Activated naive CD8-positive, alpha-beta T cell treated with anti-CD3 and anti-CD28 coated beads, Interleukin-2, amount 10 ng/mL, durations not matched to agents 7 days and 5 days (primary cell): ENCODE measurements at regions not wholly inside any gene's neighbourhood (a gene's known extent, or its start where the extent isn't known, plus 50 kb on each side); places are given as distances from the start of the nearest gene placed in this dataset.

Source experiments
- ATAC-seq: fragments of 150-1000 bp; cut with Tn5 transposase; one replicate; pipeline ENCODE4 v1.10.0; 2021; ENCODE audit warnings: low read depth, moderate library complexity
- POLR2A ChIA-PET: fragments of 350-600 bp; sonication (Branson Sonifier 250); formaldehyde crosslinking; loops from one replicate; lab custom pipeline; 2021; ENCODE audit warnings: antibody characterized with exemption; lab: Charles Lee
- DNase-seq: peaks from one replicate; pipeline ENCODE4 v3.0.0; 2021
- H3K27ac Mint-ChIP-seq: one replicate; pipeline ENCODE4 v1.8.0; 2022; ENCODE audit warnings: mild to moderate bottlenecking, mixed read lengths
- H3K27me3 Mint-ChIP-seq: one replicate; pipeline ENCODE4 v1.8.0; 2022; ENCODE audit warnings: mild to moderate bottlenecking, moderate library complexity, mixed read lengths
- H3K36me3 Mint-ChIP-seq: one replicate; pipeline ENCODE4 v1.8.0; 2021; ENCODE audit warnings: mild to moderate bottlenecking, mixed read lengths
- H3K4me1 Mint-ChIP-seq: one replicate; pipeline ENCODE4 v1.8.0; 2021; ENCODE audit warnings: mixed read lengths
- H3K4me3 Mint-ChIP-seq: one replicate; pipeline ENCODE4 v1.8.0; 2022; ENCODE audit warnings: mild to moderate bottlenecking, moderate library complexity, mixed read lengths
- H3K9me3 Mint-ChIP-seq: one replicate; pipeline ENCODE4 v1.8.0; 2021; ENCODE audit warnings: mixed read lengths

DNA sequence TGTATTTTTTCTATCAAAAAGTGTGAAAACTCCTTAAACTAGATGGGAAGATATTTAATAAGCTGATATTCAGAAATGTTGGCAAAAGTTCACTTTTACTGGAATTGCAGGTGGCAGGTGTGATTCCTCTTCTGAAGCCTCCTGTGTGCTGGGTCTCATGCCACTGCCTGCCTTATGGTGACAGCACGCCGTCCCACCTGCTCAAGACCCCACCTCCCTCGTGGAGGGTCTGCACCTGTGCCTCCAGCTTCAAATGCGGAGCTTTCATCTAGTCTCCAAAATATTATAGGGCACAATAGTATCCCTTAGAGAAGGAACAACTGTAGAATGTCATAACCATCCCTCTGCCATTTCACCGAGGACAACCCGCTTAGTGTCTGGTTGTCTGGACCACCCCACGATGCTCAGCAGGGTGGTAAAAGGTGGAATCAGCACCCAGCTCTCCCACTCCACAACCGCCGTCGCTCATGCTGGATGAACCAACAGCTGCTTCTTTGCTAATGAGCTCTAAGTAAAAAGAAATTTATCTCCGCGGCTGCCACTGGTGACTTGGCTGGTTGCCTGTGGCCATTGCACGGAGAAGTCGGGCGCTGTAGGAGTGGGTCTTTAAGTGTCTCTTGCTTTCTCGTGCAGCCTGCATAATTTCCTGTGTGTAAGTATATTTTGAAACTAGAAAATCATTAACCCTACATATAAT is 119.3 kb upstream of the TCERG1L start:
- no peak for ATAC-seq
- no peaks in the 10 kb centered on the region for H3K36me3 Mint-ChIP-seq
- DNase-seq, result no peak
- H3K27me3 Mint-ChIP-seq, result peaks cover 2% of the 10 kb centered on the region
- POLR2A ChIA-PET, result no interaction called here
- H3K27ac Mint-ChIP-seq, result no peak overlapping the region
- H3K9me3 Mint-ChIP-seq, result no peaks in the 10 kb centered on the region
- no peak overlapping the region for H3K4me3 Mint-ChIP-seq
- H3K4me1 Mint-ChIP-seq, result no peaks in the 10 kb centered on the region

DNA sequence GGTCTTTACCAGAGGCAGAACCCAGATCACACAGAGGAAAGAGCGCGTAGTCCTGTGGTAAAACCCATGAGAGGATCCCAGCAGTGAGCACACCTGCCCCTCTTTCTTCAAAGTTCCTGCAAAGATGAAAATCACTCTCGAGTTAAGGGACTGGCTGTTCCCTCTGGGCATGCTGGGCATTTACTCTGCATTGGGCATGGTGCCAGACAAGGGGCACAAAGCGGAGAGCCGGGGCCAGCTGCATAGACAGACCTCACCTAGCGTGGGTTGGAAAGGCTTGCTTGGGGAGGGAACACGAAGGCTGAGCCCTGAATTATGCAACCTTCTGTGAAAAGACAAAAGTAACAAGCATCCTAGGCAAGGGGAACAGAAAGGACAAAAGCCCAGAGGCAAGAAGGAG is 120.0 kb upstream of the TCERG1L start:
- ATAC-seq, result no peak
- no peak for DNase-seq
- peaks cover 2% of the 10 kb centered on the region for H3K27me3 Mint-ChIP-seq

DNA sequence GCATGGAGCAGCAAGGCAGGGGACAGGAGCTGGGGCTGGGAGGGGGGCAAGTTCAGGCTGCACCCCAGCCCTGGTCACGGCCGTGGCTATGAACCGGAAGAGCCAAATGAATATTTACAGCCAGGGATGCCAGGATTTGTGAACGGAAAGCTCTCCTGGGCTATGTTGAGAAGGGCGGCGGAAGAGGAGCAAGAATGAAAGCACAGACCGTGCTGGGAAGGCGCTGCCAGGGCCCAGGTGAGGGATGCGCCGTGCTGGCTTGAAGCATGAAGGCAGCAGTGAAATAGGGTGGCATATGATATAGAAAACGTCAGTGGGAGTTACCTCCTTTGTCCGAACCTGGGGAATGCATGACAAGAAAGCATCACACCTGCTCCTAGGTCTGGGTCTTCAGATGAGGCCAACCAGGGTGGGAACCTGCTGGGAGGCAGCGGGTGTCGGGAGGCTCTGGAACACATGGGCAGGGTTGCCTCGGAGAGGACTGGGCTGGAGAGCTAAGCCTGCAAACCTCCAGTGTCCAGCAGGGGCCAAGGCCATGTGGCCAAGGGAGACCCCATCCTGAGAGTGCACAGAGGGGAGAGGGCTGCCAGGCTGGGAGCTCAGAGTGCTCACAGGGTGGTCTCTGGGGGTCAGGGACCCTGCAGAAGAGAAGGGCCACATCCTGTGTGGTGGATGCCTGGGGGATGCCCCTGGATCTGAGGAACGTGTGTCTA is 120.6 kb upstream of the TCERG1L start:
- Mint-ChIP-seq H3K9me3 (no peaks in the 10 kb centered on the region), H3K4me1 (no peaks in the 10 kb centered on the region), H3K4me3 (no peak overlapping the region), H3K27me3 (peaks cover 2% of the 10 kb centered on the region), H3K27ac (no peak overlapping the region), H3K36me3 (no peaks in the 10 kb centered on the region)
- POLR2A ChIA-PET, result no interaction called here
- DNase-seq (no peak), ATAC-seq (no peak)

More for the DNA sequence above, 120.0 kb upstream of the TCERG1L start:
- Mint-ChIP-seq H3K4me3 (no peak overlapping the region), H3K9me3 (no peaks in the 10 kb centered on the region), H3K36me3 (no peaks in the 10 kb centered on the region), H3K27ac (no peak overlapping the region), H3K4me1 (no peaks in the 10 kb centered on the region)
- POLR2A ChIA-PET, result no interaction called here

DNA sequence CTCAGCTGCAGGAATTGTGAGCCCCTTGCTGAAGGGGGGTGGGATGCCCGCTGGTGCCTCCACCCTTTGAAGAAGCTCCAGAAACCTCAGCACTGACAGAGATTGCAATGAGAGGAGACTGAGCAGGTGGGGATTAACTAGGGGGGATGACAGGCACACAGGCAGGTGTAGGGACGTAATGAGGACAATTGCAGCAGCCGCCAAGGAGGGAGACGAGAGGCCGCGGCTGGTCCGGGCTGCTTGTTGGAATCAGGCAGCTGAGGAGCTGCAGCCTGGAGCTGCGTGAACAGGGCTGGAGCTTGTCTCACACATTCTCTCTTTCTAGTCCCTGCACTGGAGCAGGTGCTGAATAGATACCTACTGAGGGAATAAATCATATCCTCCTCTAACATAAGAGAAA is 122.0 kb upstream of the TCERG1L start:
- no peak overlapping the region for H3K27ac Mint-ChIP-seq
- ATAC-seq, result no peak
- H3K36me3 Mint-ChIP-seq, result no peaks in the 10 kb centered on the region
- peaks cover 1% of the 10 kb centered on the region for H3K27me3 Mint-ChIP-seq
- DNase-seq, result no peak
- no peaks in the 10 kb centered on the region for H3K4me1 Mint-ChIP-seq
- no peak overlapping the region for H3K4me3 Mint-ChIP-seq
- POLR2A ChIA-PET, result no interaction called here
- no peaks in the 10 kb centered on the region for H3K9me3 Mint-ChIP-seq

DNA sequence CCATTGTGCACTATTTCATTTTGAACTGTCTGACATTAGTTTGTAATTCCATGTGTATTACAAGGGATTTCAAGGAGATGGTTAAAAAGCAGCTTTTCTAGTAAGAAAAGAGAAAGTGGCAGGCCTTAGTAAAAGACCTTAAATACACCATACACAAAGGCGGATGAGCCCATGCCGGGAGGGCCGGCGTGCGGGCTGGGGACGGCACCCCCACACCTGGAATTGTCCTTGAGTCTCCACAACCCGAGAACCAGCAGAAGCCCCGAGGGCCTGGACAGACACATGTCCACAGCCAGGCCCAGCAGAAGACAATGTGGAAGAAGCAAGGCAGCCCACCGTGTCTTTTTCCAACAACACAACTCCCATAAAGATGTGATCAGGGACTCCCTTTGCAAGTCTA is 123.7 kb upstream of the TCERG1L start:
- H3K27me3 Mint-ChIP-seq, result no peaks in the 10 kb centered on the region
- H3K4me3 Mint-ChIP-seq, result no peak overlapping the region
- POLR2A ChIA-PET, result no interaction called here
- no peak for DNase-seq
- H3K27ac Mint-ChIP-seq, result no peak overlapping the region
- no peaks in the 10 kb centered on the region for H3K36me3 Mint-ChIP-seq
- no peaks in the 10 kb centered on the region for H3K9me3 Mint-ChIP-seq
- no peak for ATAC-seq
- no peaks in the 10 kb centered on the region for H3K4me1 Mint-ChIP-seq

DNA sequence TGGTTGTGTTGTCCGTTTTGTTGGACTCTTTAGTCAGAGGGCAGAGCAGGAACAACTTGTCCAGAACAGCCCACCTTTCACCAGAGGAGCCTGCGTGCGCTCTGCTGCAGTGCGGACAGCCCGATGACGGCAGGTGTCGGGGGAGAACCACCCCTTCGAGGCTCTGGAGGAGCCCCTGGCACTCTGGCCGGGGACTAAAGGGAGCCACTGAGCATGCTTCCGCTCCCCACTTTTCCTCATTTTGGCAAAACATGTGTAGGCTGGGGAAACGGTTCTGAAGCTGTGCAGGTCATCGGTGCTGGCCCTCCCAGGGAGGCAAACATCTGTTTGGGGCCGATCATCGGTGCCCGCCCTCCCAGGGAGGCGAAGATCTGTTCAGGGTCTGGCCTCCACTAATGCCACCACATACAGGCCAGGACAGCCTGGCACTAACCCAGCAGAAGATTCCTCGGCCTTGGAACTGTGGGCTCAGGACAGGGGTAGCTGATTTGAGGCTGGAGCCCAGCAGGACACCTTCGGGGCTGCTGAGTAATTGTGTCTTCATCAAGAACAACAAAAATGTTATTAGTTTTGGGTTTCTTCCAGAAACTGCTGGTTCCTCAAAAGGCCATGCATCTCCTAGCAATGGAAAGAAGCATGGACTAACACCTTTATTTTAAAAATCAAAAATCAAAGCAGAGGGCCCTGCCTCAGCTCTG is 124.4 kb upstream of the TCERG1L start:
- Mint-ChIP-seq H3K27ac (no peak overlapping the region), H3K27me3 (peaks cover under 1% of the 10 kb centered on the region)

DNA sequence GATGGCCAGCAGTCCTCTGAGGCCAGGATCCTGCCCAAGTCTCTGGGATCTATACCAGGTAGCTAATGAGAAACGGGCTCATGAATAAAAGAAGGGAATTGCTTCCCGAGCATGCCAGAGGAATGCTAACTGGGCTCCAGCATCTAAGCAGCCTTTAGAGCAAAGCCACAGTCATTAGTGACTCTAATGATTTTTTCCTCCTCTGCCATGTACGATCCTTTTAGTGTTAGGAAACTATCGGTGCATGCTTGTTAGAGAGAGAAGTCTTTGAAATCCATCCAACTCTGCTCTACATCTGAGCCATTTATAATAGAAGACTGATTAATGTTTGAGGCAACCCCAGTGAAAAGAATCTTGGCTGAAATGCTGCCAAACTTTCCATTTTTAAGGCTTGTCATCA is 124.9 kb upstream of the TCERG1L start:
- POLR2A ChIA-PET, result no interaction called here
- no peaks in the 10 kb centered on the region for H3K9me3 Mint-ChIP-seq
- H3K36me3 Mint-ChIP-seq, result no peaks in the 10 kb centered on the region
- no peaks in the 10 kb centered on the region for H3K4me1 Mint-ChIP-seq
- peaks cover 2% of the 10 kb centered on the region for H3K27me3 Mint-ChIP-seq
- no peak overlapping the region for H3K4me3 Mint-ChIP-seq
- DNase-seq, result no peak
- no peak for ATAC-seq
- no peak overlapping the region for H3K27ac Mint-ChIP-seq

More for the DNA sequence above, 124.4 kb upstream of the TCERG1L start:
- DNase-seq (no peak), ATAC-seq (no peak)
- Mint-ChIP-seq H3K36me3 (no peaks in the 10 kb centered on the region), H3K4me1 (no peaks in the 10 kb centered on the region), H3K4me3 (no peak overlapping the region), H3K9me3 (no peaks in the 10 kb centered on the region)
- POLR2A ChIA-PET, result no interaction called here

DNA sequence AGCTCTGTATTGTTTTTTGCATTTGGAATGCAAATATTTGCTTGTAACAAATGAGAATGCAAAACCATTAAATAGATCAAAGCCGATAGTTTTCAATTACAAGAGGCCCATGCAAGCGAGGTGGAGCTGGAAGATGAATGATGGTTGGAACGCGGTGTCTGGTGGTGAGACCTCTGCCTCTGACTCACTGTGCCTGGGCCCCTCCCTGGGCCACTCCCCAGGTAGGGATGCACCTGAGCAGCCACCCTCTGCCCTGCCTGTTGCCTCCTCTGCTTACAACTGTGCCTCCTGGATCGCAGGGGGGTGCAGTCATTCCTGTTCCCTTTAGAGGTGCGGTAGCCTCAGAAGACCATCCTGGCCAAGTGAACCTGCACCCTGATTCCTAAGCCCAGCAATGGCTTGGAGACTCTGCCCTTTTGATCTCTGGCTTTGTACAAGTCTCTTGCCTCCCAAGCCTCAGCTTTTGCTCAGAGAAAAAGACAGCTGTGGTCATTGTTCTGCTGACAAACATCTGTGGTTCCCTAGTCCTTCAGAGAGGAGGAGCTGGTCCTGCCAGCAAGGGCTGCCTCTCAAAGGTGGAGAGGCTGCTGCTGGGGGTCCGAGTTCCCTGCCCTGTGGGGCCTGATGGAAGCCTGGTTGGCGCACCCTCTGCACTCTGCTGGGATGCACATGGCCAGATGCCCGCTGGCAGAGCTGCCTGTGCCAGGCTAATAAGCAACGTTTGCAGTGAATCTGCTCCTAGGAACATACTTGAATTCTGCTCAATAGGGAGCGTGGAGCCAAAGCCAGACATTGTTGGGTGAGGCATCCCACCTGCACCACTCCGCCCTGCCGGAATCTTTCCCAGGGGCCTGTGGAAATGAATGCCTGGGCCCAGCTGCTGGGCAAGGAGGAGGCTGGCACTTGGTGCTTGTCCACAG is 126.3 kb upstream of the TCERG1L start:
- DNase-seq (no peak), ATAC-seq (no peak)
- Mint-ChIP-seq H3K4me1 (no peaks in the 10 kb centered on the region), H3K27me3 (peaks cover 2% of the 10 kb centered on the region), H3K4me3 (no peak overlapping the region), H3K36me3 (no peaks in the 10 kb centered on the region), H3K27ac (no peak overlapping the region), H3K9me3 (no peaks in the 10 kb centered on the region)
- POLR2A ChIA-PET, result no interaction called here

DNA sequence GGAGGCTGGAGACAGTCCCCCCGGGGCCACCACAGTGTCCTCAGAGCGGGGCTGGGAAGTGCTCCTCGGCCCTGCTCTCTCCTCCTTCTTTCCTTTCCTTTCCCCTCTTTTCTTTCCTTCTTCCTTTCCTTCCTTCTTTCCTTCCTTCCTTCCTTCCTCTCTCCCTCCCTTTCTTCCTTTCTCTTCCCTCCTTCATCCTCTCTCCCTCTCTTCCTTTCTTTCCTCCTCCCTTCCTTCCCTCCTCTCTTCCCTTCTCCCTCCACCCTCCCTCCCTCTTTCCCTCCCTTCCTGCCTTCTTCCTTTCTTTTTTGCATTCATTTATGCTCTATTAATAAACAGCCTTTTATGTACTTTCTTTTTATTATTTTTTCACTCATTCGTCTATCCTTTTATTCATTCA is 127.1 kb upstream of the TCERG1L start:
- Mint-ChIP-seq H3K27ac (no peak overlapping the region), H3K4me3 (no peak overlapping the region), H3K27me3 (peaks cover 2% of the 10 kb centered on the region), H3K4me1 (no peaks in the 10 kb centered on the region), H3K9me3 (no peaks in the 10 kb centered on the region), H3K36me3 (no peaks in the 10 kb centered on the region)
- POLR2A ChIA-PET, result no interaction called here
- DNase-seq (no peak), ATAC-seq (no peak)

DNA sequence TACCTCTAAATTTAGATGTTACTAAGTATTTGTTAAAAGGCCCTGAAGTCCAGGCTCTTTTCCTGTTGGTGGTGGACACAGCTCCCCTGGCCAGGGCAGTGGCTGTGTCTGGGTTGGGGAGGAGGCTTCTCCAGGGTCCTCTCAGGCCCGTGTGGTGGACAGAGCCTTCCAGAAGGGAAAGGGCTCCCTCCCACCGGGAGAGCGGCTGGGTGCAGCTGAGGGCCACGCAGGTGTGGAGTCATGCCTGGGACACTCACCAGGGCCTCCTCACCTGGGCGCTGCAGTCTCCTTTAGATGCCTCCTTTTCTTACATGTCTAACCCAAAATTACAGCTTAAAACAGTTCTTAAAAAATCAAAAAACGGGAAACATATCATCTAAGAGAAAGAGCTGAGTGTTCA is 128.2 kb upstream of the TCERG1L start:
- Mint-ChIP-seq H3K36me3 (no peaks in the 10 kb centered on the region), H3K27ac (no peak overlapping the region), H3K4me3 (no peak overlapping the region), H3K27me3 (peaks cover 2% of the 10 kb centered on the region), H3K4me1 (no peaks in the 10 kb centered on the region), H3K9me3 (no peaks in the 10 kb centered on the region)
- DNase-seq (no peak), ATAC-seq (no peak)
- POLR2A ChIA-PET, result no interaction called here

DNA sequence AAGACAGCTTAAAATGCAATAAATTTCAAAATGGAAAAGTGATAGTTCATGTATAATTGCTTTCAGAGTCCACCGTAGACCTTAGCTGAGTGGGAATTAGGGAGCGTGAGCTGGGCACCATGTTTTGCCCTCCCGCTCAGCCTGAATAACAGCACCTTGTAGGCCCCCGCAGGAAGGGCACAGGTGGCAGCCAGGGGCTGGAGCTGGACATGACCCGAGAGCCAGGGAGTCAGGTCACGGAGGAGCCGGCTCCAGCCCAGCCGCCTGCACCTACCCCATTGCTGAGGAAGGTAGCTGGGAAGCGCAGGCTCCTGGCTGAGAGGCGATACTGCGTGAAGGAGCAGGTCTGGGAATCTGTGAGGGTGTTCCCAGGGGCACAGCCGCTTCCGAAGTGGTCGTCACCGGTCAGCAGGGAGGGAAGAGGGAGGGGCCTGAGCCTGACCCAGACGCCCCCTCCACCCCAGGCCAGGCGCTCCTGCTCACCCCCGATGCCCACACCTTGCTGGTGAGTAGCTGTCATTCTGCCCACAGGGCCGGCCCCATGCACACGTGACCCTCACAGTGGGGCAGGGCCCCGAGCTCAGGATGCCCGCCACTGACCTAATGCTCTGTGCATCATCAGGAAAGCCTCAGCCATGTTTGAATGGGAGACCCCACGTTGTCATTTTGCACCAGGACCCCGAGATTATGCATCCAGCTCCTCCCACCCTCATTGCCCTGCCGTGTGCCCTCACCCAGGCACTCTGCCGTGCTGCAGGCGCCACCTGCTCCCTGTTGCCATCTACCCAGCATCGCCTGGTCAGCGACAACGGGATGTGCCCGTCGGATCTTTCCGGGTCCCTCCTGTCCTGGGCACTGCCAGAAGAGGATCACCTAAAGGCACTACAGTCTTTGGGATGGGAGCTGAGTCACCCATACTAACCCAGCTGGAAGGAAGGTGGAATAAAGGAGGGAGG is 129.2 kb upstream of the TCERG1L start:
- H3K27ac Mint-ChIP-seq, result no peak overlapping the region
- no peak overlapping the region for H3K4me3 Mint-ChIP-seq
- DNase-seq (no peak), ATAC-seq (no peak)
- POLR2A ChIA-PET, result no interaction called here
- peaks cover 2% of the 10 kb centered on the region for H3K27me3 Mint-ChIP-seq
- H3K9me3 Mint-ChIP-seq, result no peaks in the 10 kb centered on the region
- H3K4me1 Mint-ChIP-seq, result no peaks in the 10 kb centered on the region
- H3K36me3 Mint-ChIP-seq, result no peaks in the 10 kb centered on the region

DNA sequence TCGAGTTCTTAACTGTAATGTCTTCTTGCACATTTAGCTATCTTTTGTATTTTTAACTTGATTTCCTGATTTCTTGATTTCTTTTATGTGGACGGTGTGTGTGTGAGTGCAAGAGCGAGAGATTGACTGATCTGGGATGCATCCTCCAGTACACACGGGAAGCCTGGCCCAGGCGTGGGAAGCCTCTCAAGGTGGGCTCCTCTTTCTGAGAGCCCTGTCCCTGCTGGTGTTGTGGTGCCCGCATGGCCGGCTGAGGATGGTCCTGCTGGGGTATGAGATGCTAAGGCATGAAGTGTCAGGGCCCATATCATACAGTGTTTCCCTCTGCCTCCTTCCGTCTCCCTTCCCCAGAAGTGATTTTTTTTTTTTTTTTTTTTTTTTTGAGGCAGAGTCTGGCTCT is 130.8 kb upstream of the TCERG1L start:
- Mint-ChIP-seq H3K9me3 (no peaks in the 10 kb centered on the region), H3K27me3 (peaks cover 2% of the 10 kb centered on the region), H3K4me3 (no peak overlapping the region), H3K4me1 (no peaks in the 10 kb centered on the region), H3K36me3 (no peaks in the 10 kb centered on the region), H3K27ac (no peak overlapping the region)
- DNase-seq (no peak), ATAC-seq (no peak)
- POLR2A ChIA-PET, result no interaction called here
